NB4 (cell line): ENCODE measurements at regions not wholly inside any gene's neighbourhood (a gene's known extent, or its start where the extent isn't known, plus 50 kb on each side); places are given as distances from the start of the nearest gene placed in this dataset.

Experiments
- DNase-seq: peaks from one replicate; pipeline ENCODE4 v3.0.0; 2010; ENCODE audit warnings: low read depth
- H3K4me3 ChIP-seq: one replicate; pipeline ENCODE4 v1.5.1; 2011; ENCODE audit warnings: mild to moderate bottlenecking, low read depth, low read length, moderate library complexity
- CTCF ChIP-seq: IDR thresholded peaks from one replicate; pipeline ENCODE4 v1.5.1; 2012; ENCODE audit warnings: low read depth, low read length
- MAX ChIP-seq: IDR thresholded peaks from 2 replicates; pipeline ENCODE4 v1.6.1; 2011; ENCODE audit warnings: low read depth, low read length
- MYC ChIP-seq: IDR thresholded peaks from 2 replicates; pipeline ENCODE4 v1.6.1; 2011; ENCODE audit warnings: low read depth, low read length
- POLR2A ChIP-seq: IDR thresholded peaks from 2 replicates; pipeline ENCODE4 v1.6.1; 2011; ENCODE audit warnings: mild to moderate bottlenecking; ENCODE audit not compliant: insufficient read length; ENCODE audit errors: extremely low read depth

GRCh38 chr17:69819316-69820087, 255.5 kb upstream of the KCNJ16 start:
- no peak for DNase-seq
- no peak for TF ChIP-seq MYC
- TF ChIP-seq POLR2A: no peak
- TF ChIP-seq CTCF: no peak
- no peak for TF ChIP-seq MAX
- H3K4me3 ChIP-seq: no peak overlapping the region

- DNase-seq: no peak
- H3K4me3 ChIP-seq: no peak overlapping the region
- no peak for TF ChIP-seq MAX
- TF ChIP-seq POLR2A: no peak
- no peak for TF ChIP-seq MYC
- no peak for TF ChIP-seq CTCF
Observed at GRCh38 chr17:69820876-69821473, 254.1 kb upstream of the KCNJ16 start.

GRCh38 chr17:69822314-69822875, 252.6 kb upstream of the KCNJ16 start:
- TF ChIP-seq MAX (no peak), CTCF (no peak), MYC (no peak), POLR2A (no peak)

GRCh38 chr17:69828087-69828486, 246.9 kb upstream of the KCNJ16 start:
- TF ChIP-seq CTCF (no peak), POLR2A (no peak), MYC (no peak), MAX (no peak)
- H3K4me3 ChIP-seq: no peak overlapping the region
- no peak for DNase-seq

More at GRCh38 chr17:69822314-69822875, 252.6 kb upstream of the KCNJ16 start:
- no peak for DNase-seq
- H3K4me3 ChIP-seq: no peak overlapping the region

GRCh38 chr17:69834494-69834893, 240.5 kb upstream of the KCNJ16 start:
- H3K4me3 ChIP-seq: no peak overlapping the region
- no peak for DNase-seq
- TF ChIP-seq MYC (no peak), MAX (no peak), POLR2A (no peak), CTCF (no peak)
